ENCODE measurements at regions not wholly inside any gene's neighbourhood (a gene's known extent, or its start where the extent isn't known, plus 50 kb on each side); places are given as distances from the start of the nearest gene placed in this dataset.

DNA sequence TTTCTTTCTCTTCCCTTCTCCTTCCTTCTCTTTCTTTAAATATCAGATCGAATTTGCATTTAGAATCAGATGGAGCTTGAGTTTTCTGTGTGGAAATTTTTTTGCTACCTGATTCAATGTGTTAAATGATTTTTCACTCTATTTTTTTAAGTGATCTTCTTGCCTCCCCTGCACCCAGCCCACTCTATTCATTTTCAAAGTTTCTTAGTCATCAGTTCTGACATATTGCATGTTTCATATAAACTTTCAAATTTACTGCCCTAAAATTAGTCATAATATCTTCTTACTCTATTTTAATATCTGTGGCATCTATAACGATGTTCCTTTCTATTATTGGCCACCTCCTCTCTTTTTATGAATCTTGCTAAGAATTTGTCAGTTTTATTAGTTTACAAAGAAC is 69.1 kb downstream of the MTNR1B start:
- WGBS (ENCODE audit: insufficient coverage) = no CpG with 5 or more reads among the region's 2 CpGs
- Mint-ChIP-seq H3K4me1 (no peaks in the 10 kb centered on the region), H3K27me3 (ENCODE audit: low read depth in 3 of 3) (peaks cover 0 to 2% (median 0%) of the 10 kb centered on the region in 3 donors), H3K27ac (no peak overlapping the region), H3K4me3 (no peak overlapping the region), H3K9me3 (peaks cover 2 to 11% (median 7%) of the 10 kb centered on the region in 7 donors), H3K36me3 (no peaks in the 10 kb centered on the region)
- no peaks in the 10 kb centered on the region for H3K36me3 ChIP-seq (replicated peaks in 1 of 2; ENCODE audit: control insufficient read depth in 1 of 2, insufficient read depth in 2 of 2, low read length in 2 of 2)
- peaks cover 0 to 4% of the 10 kb centered on the region in 2 donors for H3K9me3 ChIP-seq (replicated peaks in 1 of 2; ENCODE audit: control insufficient read depth in 1 of 2, insufficient read depth in 1 of 2, low read length in 2 of 2)
- H3K4me1 ChIP-seq (ENCODE audit: control insufficient read depth in 1 of 2, insufficient read depth in 2 of 2, low read length in 2 of 2) = no peaks in the 10 kb centered on the region
- intact Hi-C loops (cut with micrococcal nuclease) = no loop called here
- no peak overlapping the region for H3K27ac ChIP-seq (ENCODE audit: low read depth in 1 of 2, low read length in 2 of 2)
- H3K27me3 ChIP-seq (ENCODE audit: control insufficient read depth in 2 of 2, insufficient read depth in 2 of 2, low read length in 2 of 2) = no peaks in the 10 kb centered on the region
- H4K20me1 ChIP-seq (ENCODE audit: insufficient read depth, low read length) = no peaks in the 10 kb centered on the region
- H3K79me2 ChIP-seq (ENCODE audit: insufficient read depth, low read length) = no peaks in the 10 kb centered on the region
- DNase-seq = no peak
- H3K9ac ChIP-seq (ENCODE audit: insufficient read depth, low read length, poor library complexity, severe bottlenecking) = no peak overlapping the region
- no peak overlapping the region for H3K4me2 ChIP-seq (replicated peaks; ENCODE audit: extremely low read depth, low read length, poor library complexity, severe bottlenecking)
- no peak overlapping the region for H2AFZ ChIP-seq (ENCODE audit: insufficient read depth, low read depth, low read length, poor library complexity, severe bottlenecking)
- no peak overlapping the region for H3K4me3 ChIP-seq (replicated peaks in 1 of 3; ENCODE audit: low read depth in 2 of 3, low read length in 3 of 3)
- TF ChIP-seq, protein P1, sequence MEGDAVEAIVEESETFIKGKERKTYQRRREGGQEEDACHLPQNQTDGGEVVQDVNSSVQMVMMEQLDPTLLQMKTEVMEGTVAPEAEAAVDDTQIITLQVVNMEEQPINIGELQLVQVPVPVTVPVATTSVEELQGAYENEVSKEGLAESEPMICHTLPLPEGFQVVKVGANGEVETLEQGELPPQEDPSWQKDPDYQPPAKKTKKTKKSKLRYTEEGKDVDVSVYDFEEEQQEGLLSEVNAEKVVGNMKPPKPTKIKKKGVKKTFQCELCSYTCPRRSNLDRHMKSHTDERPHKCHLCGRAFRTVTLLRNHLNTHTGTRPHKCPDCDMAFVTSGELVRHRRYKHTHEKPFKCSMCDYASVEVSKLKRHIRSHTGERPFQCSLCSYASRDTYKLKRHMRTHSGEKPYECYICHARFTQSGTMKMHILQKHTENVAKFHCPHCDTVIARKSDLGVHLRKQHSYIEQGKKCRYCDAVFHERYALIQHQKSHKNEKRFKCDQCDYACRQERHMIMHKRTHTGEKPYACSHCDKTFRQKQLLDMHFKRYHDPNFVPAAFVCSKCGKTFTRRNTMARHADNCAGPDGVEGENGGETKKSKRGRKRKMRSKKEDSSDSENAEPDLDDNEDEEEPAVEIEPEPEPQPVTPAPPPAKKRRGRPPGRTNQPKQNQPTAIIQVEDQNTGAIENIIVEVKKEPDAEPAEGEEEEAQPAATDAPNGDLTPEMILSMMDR (IDR thresholded peaks at IDR 0.05) = no peak

DNA sequence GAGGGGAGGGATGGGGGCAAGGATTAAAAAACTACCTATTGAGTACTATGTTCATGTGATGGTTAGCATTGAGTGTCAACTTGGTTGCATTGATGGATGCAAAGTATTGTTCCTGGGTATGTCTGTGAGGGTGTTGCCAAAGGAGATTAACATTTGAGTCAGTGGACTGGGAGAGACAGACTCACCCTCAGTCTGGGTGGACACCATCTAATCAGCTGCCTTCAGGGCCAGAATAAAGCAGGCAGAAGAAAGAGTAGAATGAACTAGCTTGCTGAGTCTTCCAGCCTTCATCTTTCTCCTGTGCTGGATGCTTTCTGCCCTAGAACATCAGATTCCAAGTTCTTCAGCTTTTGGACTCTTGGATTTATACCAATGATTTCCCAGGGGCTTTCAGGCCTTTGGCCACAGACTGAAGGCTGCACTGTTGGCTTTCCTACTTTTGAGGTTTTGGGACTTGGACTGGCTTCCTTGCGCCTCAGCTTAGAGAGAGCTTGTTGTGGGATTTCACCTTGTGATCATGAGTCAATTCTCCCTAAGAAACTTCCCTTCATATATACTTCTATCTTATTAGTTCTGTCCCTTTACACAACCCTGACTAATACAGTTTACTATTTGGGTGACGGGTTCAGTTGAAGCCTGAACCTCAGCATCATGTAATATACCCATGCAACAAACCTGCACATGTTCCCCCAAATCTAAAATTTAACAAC is 70.2 kb downstream of the MTNR1B start:
- H3K4me2 ChIP-seq (replicated peaks; ENCODE audit: extremely low read depth, low read length, poor library complexity, severe bottlenecking) = no peak overlapping the region
- H3K79me2 ChIP-seq (ENCODE audit: insufficient read depth, low read length) = no peaks in the 10 kb centered on the region
- intact Hi-C loops (cut with micrococcal nuclease) = no loop called here
- no peaks in the 10 kb centered on the region for H4K20me1 ChIP-seq (ENCODE audit: insufficient read depth, low read length)
- Mint-ChIP-seq H3K9me3 (peaks cover 10 to 14% (median 10%) of the 10 kb centered on the region in 7 donors), H3K4me1 (no peaks in the 10 kb centered on the region), H3K36me3 (no peaks in the 10 kb centered on the region), H3K27ac (no peak overlapping the region), H3K4me3 (no peak overlapping the region), H3K27me3 (ENCODE audit: low read depth in 3 of 3) (peaks cover 0 to 2% (median 0%) of the 10 kb centered on the region in 3 donors)
- peaks cover 0 to 4% of the 10 kb centered on the region in 2 donors for H3K9me3 ChIP-seq (replicated peaks in 1 of 2; ENCODE audit: control insufficient read depth in 1 of 2, insufficient read depth in 1 of 2, low read length in 2 of 2)
- H3K27me3 ChIP-seq (ENCODE audit: control insufficient read depth in 2 of 2, insufficient read depth in 2 of 2, low read length in 2 of 2) = no peaks in the 10 kb centered on the region
- H3K4me1 ChIP-seq (ENCODE audit: control insufficient read depth in 1 of 2, insufficient read depth in 2 of 2, low read length in 2 of 2) = no peaks in the 10 kb centered on the region
- TF ChIP-seq, protein P1 (IDR thresholded peaks at IDR 0.05) = no peak
- no peak overlapping the region for H3K27ac ChIP-seq (ENCODE audit: low read depth in 1 of 2, low read length in 2 of 2)
- WGBS (ENCODE audit: insufficient coverage) = 86% methylated on average over 1 of the region's 2 CpGs
- H2AFZ ChIP-seq (ENCODE audit: insufficient read depth, low read depth, low read length, poor library complexity, severe bottlenecking) = no peak overlapping the region
- no peak overlapping the region for H3K4me3 ChIP-seq (replicated peaks in 1 of 3; ENCODE audit: low read depth in 2 of 3, low read length in 3 of 3)
- no peak overlapping the region for H3K9ac ChIP-seq (ENCODE audit: insufficient read depth, low read length, poor library complexity, severe bottlenecking)
- no peak for DNase-seq
- no peaks in the 10 kb centered on the region for H3K36me3 ChIP-seq (replicated peaks in 1 of 2; ENCODE audit: control insufficient read depth in 1 of 2, insufficient read depth in 2 of 2, low read length in 2 of 2)
